Activated T-cell treated with anti-CD3 and anti-CD28 coated beads, Interleukin-2, amount 50 U/mL, for 24 hours (primary cell): ENCODE measurements at regions not wholly inside any gene's neighbourhood (a gene's known extent, or its start where the extent isn't known, plus 50 kb on each side); places are given as distances from the start of the nearest gene placed in this dataset.

Experiments used
- DNase-seq: peaks from one replicate; pipeline ENCODE4 v3.0.0-alpha.2; 2020
- H3K27ac Mint-ChIP-seq: 2 replicates; pipeline ENCODE4 v1.8.0; 2020; ENCODE audit warnings: mild to moderate bottlenecking, mixed read lengths
- H3K27me3 Mint-ChIP-seq: 2 replicates; pipeline ENCODE4 v1.8.0; 2020; ENCODE audit warnings: mixed read lengths
- H3K36me3 Mint-ChIP-seq: 2 replicates; pipeline ENCODE4 v1.8.0; 2020; ENCODE audit warnings: low read depth, mixed read lengths
- H3K4me1 Mint-ChIP-seq: 2 replicates; pipeline ENCODE4 v1.8.0; 2020; ENCODE audit warnings: low read depth, mixed read lengths
- H3K4me3 Mint-ChIP-seq: 2 replicates; pipeline ENCODE4 v1.8.0; 2020; ENCODE audit warnings: mild to moderate bottlenecking, moderate library complexity, mixed read lengths
- H3K9me3 Mint-ChIP-seq: 2 replicates; pipeline ENCODE4 v1.8.0; 2020; ENCODE audit warnings: mixed read lengths

- Mint-ChIP-seq H3K9me3 (no peaks in the 10 kb centered on the region), H3K27me3 (peaks cover 4% of the 10 kb centered on the region), H3K4me1 (peaks cover 10% of the 10 kb centered on the region), H3K36me3 (no peaks in the 10 kb centered on the region), H3K4me3 (no peak overlapping the region), H3K27ac (no peak overlapping the region)
- no peak for DNase-seq
These were observed 413.4 kb upstream of the JARID2 start for GRCh38 chr6:14832427-14832826.

DNA sequence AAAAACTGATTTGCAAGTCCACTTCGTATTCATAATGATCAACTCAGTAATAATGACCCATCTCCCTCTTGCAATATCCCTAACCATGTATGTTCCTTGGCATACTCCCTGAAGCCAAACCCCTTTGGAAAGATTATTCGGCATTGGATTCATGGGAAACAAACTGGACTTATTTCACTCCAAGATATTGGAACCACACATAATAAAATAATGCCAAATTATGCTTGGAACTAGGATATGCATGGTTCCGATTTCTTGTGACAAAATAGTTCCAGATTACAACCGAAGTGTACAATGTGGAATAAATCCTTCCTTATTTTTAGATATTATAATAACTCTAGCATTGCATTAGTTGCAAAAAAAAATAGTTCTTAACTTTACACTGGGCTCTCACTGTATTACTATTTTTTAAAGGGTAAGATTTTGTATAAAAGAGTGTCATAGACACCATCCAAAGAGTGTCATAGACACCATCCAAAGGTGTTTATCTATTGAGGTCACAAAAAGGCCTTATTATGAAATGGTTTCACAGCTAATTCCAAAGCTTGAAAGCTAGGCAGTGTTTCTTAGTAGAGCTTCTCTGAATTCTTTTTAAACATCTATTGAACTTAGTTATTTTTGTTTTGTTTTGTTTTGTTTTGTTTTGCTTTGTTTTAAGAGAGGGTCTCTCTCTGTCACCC is 410.9 kb upstream of the JARID2 start:
- Mint-ChIP-seq H3K4me3 (no peak overlapping the region), H3K27me3 (peaks cover 14% of the 10 kb centered on the region), H3K4me1 (peaks cover 17% of the 10 kb centered on the region), H3K36me3 (no peaks in the 10 kb centered on the region), H3K9me3 (no peaks in the 10 kb centered on the region), H3K27ac (no peak overlapping the region)
- no peak for DNase-seq

GRCh38 chr6:14837435-14837834 is 408.4 kb upstream of the JARID2 start:
- H3K9me3 Mint-ChIP-seq, result no peaks in the 10 kb centered on the region
- no peak overlapping the region for H3K4me3 Mint-ChIP-seq
- H3K36me3 Mint-ChIP-seq, result no peaks in the 10 kb centered on the region
- no peak overlapping the region for H3K27ac Mint-ChIP-seq
- H3K4me1 Mint-ChIP-seq, result peaks cover 24% of the 10 kb centered on the region
- DNase-seq, result no peak
- peaks cover 12% of the 10 kb centered on the region for H3K27me3 Mint-ChIP-seq

GRCh38 chr6:14838133-14838583 is 407.7 kb upstream of the JARID2 start:
- Mint-ChIP-seq H3K27ac (no peak overlapping the region), H3K36me3 (no peaks in the 10 kb centered on the region), H3K4me1 (peaks cover 25% of the 10 kb centered on the region), H3K9me3 (no peaks in the 10 kb centered on the region), H3K27me3 (peaks cover 12% of the 10 kb centered on the region), H3K4me3 (no peak overlapping the region)
- DNase-seq, result no peak

- H3K9me3 Mint-ChIP-seq, result no peaks in the 10 kb centered on the region
- no peak for DNase-seq
- H3K27ac Mint-ChIP-seq, result no peak overlapping the region
- no peaks in the 10 kb centered on the region for H3K36me3 Mint-ChIP-seq
- no peak overlapping the region for H3K4me3 Mint-ChIP-seq
- peaks cover 12% of the 10 kb centered on the region for H3K27me3 Mint-ChIP-seq
- peaks cover 19% of the 10 kb centered on the region for H3K4me1 Mint-ChIP-seq
These were observed 403.9 kb upstream of the JARID2 start for GRCh38 chr6:14841901-14842421.

- Mint-ChIP-seq H3K4me1 (peaks cover 7% of the 10 kb centered on the region), H3K36me3 (no peaks in the 10 kb centered on the region), H3K4me3 (no peak overlapping the region), H3K27me3 (peaks cover 2% of the 10 kb centered on the region), H3K9me3 (no peaks in the 10 kb centered on the region), H3K27ac (peak overlapping the region; percentile 14)
- no peak for DNase-seq
These were observed 401.5 kb upstream of the JARID2 start for GRCh38 chr6:14844411-14844810.

GRCh38 chr6:14848019-14848418 is 397.9 kb upstream of the JARID2 start:
- no peaks in the 10 kb centered on the region for H3K9me3 Mint-ChIP-seq
- peaks cover 4% of the 10 kb centered on the region for H3K4me1 Mint-ChIP-seq
- H3K4me3 Mint-ChIP-seq, result no peak overlapping the region

DNA sequence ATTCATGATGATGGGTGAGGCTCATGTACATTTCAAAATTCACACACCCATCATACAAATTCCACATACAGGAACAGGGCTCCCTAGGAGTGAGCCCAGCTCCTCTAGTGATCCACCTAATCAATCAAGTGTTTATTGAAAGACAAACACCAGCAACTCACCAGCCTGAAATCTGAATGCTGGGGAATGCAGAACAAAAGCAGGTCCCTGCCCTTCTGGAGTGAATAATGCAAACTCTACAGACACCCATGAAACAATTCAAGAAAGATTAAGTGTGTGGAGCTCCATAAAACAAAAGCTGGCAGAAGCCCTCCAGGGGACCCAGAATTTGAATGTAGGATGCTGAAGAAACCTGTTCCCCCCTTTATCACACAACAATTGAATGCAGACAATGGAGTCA is 396.7 kb upstream of the JARID2 start:
- Mint-ChIP-seq H3K9me3 (no peaks in the 10 kb centered on the region), H3K4me1 (peaks cover 4% of the 10 kb centered on the region), H3K27me3 (no peaks in the 10 kb centered on the region), H3K4me3 (no peak overlapping the region), H3K36me3 (no peaks in the 10 kb centered on the region), H3K27ac (no peak overlapping the region)
- no peak for DNase-seq

More at GRCh38 chr6:14848019-14848418, 397.9 kb upstream of the JARID2 start:
- Mint-ChIP-seq H3K27ac (no peak overlapping the region), H3K36me3 (no peaks in the 10 kb centered on the region), H3K27me3 (no peaks in the 10 kb centered on the region)
- no peak for DNase-seq

DNA sequence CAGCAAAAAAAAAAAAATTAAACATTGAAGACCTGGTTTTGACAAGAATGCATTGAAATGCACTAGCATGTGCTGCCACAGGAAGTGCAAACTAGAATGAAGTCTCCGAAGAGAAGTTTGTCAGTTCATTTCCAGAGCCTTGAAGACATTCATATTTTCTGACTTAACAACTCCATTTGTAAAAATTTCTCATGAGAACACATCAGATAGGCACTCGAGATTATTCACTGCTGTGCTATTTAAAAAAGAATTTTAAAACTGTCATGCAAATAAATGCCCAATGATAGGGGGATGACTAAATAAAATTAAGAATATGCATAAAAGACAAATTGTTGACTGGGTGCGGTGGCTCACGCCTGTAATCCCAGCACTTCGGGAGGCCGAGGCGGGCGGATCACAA is 394.6 kb upstream of the JARID2 start:
- no peak overlapping the region for H3K4me3 Mint-ChIP-seq
- H3K9me3 Mint-ChIP-seq, result no peaks in the 10 kb centered on the region
- no peak for DNase-seq
- no peaks in the 10 kb centered on the region for H3K36me3 Mint-ChIP-seq
- H3K27me3 Mint-ChIP-seq, result no peaks in the 10 kb centered on the region
- H3K4me1 Mint-ChIP-seq, result peaks cover 10% of the 10 kb centered on the region
- H3K27ac Mint-ChIP-seq, result no peak overlapping the region

- H3K36me3 Mint-ChIP-seq, result peaks cover 7% of the 10 kb centered on the region
- H3K4me1 Mint-ChIP-seq, result peaks cover 19% of the 10 kb centered on the region
- H3K9me3 Mint-ChIP-seq, result no peaks in the 10 kb centered on the region
- H3K27ac Mint-ChIP-seq, result no peak overlapping the region
- DNase-seq, result no peak
- no peak overlapping the region for H3K4me3 Mint-ChIP-seq
- H3K27me3 Mint-ChIP-seq, result no peaks in the 10 kb centered on the region
These were observed 393.5 kb upstream of the JARID2 start for GRCh38 chr6:14852375-14852774.

DNA sequence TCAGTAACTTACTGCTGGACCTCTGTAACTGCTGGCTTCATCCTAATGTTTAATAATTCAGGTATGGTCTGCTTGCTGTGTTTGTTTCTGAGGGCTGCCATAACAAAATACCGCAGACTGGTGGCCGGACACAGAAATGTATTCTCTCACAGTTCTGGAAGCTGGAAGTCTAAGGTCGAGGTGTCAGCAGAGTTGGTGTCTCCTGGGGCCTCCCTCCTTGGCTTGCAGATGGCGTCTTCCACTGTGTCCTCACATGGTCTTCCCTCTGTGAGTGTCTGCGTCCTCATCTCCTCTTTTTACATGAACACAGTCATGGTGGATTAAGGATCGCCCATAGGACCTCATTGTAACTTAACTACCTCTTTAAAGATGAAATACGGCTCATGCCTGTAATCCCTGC is 389.7 kb upstream of the JARID2 start:
- Mint-ChIP-seq H3K4me1 (peaks cover 51% of the 10 kb centered on the region), H3K4me3 (no peak overlapping the region)

DNA sequence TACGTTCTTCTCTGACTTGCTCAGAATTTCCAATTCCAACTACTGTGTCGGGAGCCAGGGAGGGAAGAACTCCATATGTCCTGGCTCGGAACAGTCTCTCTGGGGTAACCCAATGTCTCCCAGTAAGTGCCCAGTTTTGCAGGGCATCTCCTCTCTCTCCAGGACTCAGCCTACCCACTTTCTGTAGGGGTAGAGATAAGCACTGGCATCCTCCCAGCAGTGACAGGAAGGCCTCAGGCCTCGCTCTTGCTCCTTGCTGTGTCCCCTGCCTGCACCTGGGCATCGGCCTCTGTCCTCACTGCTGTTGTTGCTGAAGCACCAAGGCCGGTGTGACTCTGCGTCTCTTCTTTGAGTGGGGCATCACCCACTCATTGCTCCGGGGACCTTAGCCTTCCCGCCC is 388.9 kb upstream of the JARID2 start:
- H3K4me1 Mint-ChIP-seq, result peaks cover 57% of the 10 kb centered on the region
- no peak for DNase-seq

More for the DNA sequence above, 389.7 kb upstream of the JARID2 start:
- Mint-ChIP-seq H3K27me3 (no peaks in the 10 kb centered on the region), H3K36me3 (peaks cover 8% of the 10 kb centered on the region), H3K27ac (peak overlapping the region; percentile 94), H3K9me3 (no peaks in the 10 kb centered on the region)
- DNase-seq, result no peak

GRCh38 chr6:14857501-14857900 is 388.4 kb upstream of the JARID2 start:
- Mint-ChIP-seq H3K27me3 (no peaks in the 10 kb centered on the region), H3K36me3 (peaks cover 8% of the 10 kb centered on the region), H3K4me1 (peaks cover 57% of the 10 kb centered on the region), H3K4me3 (peak overlapping the region; percentile 16), H3K27ac (peak overlapping the region; percentile 94), H3K9me3 (no peaks in the 10 kb centered on the region)
- peak; percentile 84 for DNase-seq

More for the DNA sequence above, 388.9 kb upstream of the JARID2 start:
- Mint-ChIP-seq H3K27ac (peak overlapping the region; percentile 94), H3K9me3 (no peaks in the 10 kb centered on the region), H3K4me3 (peak overlapping the region; percentile 16), H3K27me3 (no peaks in the 10 kb centered on the region), H3K36me3 (peaks cover 8% of the 10 kb centered on the region)

DNA sequence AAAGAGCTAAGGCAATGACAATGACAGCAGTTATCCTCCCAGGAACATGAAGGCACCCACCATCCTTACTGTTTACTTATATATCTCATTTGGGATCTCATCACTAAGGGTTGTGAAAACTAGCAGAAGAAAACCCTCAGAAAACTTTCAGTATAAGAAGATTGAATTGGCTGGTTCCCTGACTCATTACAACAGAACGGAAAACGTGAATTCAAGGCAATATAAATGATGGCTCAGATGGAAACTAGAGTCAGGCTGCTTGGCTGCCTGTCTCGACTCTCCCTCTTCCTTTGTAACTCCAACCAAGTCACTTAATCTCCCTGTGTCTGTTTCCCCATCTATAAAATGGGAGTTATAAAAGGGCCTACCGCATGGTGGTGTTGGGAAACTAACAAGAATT is 387.1 kb upstream of the JARID2 start:
- Mint-ChIP-seq H3K36me3 (peaks cover 8% of the 10 kb centered on the region), H3K4me3 (no peak overlapping the region), H3K9me3 (no peaks in the 10 kb centered on the region), H3K27ac (peak overlapping the region; percentile 86), H3K27me3 (no peaks in the 10 kb centered on the region), H3K4me1 (peaks cover 59% of the 10 kb centered on the region)
- DNase-seq, result no peak

- Mint-ChIP-seq H3K27ac (peak overlapping the region; percentile 81), H3K36me3 (peaks cover 8% of the 10 kb centered on the region), H3K27me3 (no peaks in the 10 kb centered on the region), H3K4me3 (peak overlapping the region; percentile 42), H3K9me3 (no peaks in the 10 kb centered on the region), H3K4me1 (peaks cover 66% of the 10 kb centered on the region)
- no peak for DNase-seq
These were observed 385.1 kb upstream of the JARID2 start for GRCh38 chr6:14860774-14861173.
